GM12864 (cell line): ENCODE measurements at regions not wholly inside any gene's neighbourhood (a gene's known extent, or its start where the extent isn't known, plus 50 kb on each side); places are given as distances from the start of the nearest gene placed in this dataset.

Experiments used
- DNase-seq: peaks from one replicate; pipeline ENCODE4 v3.0.0-alpha.2; 2011; ENCODE audit warnings: low read depth
- H3K4me3 ChIP-seq: 2 replicates; pipeline ENCODE4 v1.5.1; 2011; ENCODE audit warnings: mild to moderate bottlenecking, low read depth, low read length, control low read depth
- TF ChIP-seq, protein P1 (sequence below): IDR thresholded peaks from 2 replicates; pipeline ENCODE4 v1.5.1; 2011; ENCODE audit warnings: low read depth, mild to moderate bottlenecking, moderate library complexity, low read length, control low read depth, inconsistent platforms; ENCODE audit errors: missing control alignments

DNA sequence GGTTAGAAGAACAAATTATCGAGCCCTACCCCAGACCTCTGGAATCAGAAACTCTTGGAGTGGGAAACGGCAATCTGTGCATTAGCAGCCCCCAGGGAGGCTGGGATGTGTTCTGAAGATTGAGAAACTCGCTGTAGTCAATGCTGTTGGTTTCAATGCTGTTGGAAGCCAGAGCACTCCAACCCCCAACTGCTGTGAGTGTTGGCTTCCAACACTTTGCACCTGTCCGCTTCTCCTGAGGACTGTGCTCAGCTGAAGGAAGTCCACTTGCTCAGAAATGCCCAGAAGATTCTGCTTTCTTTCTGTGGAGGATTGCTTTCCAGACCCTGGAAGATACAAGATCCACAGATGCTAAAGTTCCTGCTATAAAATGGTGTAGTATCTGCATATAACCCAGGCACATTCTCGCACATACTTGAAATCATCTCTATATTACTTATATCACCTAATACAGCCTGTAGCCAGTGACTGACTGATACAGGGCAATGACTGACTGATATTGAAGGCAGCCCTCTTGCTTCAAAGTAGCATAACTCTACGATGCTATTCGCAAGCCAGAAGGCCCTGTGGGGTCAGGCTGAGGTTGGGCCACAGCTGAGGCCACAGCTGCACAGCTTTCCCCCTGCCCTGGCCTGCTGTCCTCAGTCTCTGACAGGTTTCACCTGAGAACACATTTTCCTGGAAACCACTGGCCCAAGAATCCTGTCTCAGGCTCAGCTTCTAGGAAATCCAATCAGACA lies 757.7 kb upstream of the ID2 start:
- TF ChIP-seq, protein P1, sequence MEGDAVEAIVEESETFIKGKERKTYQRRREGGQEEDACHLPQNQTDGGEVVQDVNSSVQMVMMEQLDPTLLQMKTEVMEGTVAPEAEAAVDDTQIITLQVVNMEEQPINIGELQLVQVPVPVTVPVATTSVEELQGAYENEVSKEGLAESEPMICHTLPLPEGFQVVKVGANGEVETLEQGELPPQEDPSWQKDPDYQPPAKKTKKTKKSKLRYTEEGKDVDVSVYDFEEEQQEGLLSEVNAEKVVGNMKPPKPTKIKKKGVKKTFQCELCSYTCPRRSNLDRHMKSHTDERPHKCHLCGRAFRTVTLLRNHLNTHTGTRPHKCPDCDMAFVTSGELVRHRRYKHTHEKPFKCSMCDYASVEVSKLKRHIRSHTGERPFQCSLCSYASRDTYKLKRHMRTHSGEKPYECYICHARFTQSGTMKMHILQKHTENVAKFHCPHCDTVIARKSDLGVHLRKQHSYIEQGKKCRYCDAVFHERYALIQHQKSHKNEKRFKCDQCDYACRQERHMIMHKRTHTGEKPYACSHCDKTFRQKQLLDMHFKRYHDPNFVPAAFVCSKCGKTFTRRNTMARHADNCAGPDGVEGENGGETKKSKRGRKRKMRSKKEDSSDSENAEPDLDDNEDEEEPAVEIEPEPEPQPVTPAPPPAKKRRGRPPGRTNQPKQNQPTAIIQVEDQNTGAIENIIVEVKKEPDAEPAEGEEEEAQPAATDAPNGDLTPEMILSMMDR: no peak
- H3K4me3 ChIP-seq: no peak overlapping the region
- DNase-seq: no peak

DNA sequence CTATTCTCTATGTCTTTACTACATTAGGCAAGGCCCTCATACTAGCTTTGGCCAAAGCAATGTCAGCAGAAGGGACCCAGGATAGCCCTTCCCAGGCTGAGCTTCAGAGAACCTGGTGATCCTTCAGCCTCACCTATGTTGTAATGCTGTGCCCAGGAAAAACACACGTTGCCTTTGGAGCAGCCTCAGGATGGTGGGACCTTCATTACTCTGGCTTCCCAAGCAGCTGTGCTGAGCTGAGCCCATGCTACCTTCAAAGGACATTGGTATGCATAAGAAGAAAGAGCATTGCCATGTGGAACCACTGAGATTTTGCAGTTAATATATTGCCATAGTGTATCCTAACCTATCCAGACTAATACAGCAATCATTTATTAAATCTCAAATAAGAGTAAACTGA lies 756.4 kb upstream of the ID2 start:
- no peak overlapping the region for H3K4me3 ChIP-seq

DNA sequence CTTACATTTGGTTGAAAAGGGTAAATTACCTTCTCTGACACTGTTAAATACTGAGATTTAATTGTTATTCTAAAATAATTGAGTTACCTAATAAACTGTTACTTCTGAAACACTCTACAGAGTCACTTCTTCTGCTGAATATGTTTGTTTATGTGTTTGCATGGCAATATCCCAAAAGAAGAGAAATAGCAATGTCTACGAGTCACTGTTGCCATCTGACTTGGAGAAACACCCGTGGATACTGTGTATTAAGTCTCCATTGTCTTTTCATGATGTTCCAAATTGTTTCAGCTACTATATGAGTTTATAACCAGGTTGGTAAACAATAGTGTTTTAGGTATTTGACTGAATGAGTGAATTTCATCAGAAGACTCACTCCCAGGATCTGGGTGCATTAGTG lies 754.2 kb upstream of the ID2 start:
- no peak overlapping the region for H3K4me3 ChIP-seq
- TF ChIP-seq, protein P1: no peak
- DNase-seq: no peak

More for the DNA sequence above, 756.4 kb upstream of the ID2 start:
- DNase-seq: no peak
- TF ChIP-seq, protein P1: no peak

DNA sequence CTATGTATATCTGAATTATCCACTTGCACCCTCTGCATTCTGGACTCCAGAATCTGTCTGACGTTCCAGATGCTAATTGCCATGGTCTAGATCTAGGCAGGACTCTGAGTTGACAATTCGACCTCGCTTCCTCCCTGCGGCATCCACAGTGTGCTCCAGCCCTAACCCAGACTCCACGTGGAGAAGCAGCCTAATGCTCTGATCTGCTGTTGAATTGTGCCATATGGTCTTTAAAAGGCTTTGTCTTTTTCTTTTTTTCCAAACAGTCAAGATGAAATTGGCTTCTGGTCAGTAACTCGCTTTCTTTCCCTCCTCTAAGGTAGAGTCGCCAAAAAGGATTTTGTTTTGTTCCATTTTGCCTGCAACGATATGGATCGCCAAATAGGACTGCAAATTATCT lies 752.6 kb upstream of the ID2 start:
- TF ChIP-seq, protein P1: no peak
- no peak for DNase-seq
- no peak overlapping the region for H3K4me3 ChIP-seq

DNA sequence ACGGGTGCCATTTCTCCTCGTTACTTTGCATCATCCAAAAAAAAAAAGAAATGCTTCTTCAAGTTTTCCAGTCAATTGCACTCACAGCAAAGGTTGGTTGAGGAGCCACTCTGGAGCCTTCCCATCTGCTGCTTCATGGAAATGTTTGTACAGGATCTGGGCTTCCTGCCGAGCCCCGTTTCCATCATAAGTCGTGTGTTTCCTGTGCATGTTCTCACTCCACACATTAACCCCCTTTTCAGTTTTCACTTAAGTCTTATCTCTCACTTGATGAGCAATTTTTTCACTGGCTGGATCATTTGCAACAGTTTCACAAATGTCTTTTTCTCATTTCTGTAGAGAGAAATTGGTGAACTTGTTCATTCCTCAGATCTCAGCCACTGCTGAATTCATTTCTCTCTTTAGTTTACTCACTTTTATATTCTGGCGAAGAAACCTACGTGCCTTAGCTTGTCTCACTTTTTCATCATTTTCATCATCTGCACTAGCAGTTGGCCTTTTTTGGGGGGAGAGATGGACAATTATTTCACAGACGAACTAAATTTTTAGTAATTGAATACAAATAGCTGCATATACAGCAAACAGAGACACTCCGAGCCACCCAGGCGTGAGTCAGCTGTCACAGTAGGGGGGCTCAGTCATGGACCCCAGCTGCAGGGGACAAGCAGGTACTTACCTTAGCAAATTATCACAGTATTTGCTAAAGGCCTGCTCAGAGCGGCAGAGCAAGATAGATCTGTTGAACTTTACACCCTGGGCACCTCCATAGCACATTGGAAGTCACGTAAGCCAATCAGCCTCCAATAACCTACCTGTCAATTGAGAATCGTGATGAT lies 750.8 kb upstream of the ID2 start:
- no peak for DNase-seq
- no peak overlapping the region for H3K4me3 ChIP-seq
- TF ChIP-seq, protein P1: no peak

DNA sequence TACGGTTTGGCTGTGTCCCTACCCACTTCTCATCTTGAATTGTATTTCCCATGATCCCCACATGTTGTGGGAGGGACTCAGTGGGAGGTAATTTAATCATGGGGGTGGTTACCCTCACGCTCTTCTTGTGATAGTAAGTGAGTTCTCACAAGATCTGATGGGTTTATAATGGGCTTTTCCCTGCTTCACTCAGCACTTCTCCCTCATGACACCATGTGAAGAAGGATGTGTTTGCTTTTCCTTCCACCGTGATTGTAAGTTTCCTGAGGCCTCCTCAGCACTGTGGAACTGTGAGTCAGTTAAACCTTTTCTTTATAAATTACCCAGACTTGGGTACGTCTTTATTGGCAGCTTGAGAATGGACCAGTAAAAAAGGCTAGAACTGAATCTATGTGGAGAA lies 750.0 kb upstream of the ID2 start:
- TF ChIP-seq, protein P1: no peak
- H3K4me3 ChIP-seq: no peak overlapping the region

More for the DNA sequence above, 750.0 kb upstream of the ID2 start:
- no peak for DNase-seq
